ENCODE measurements at regions not wholly inside any gene's neighbourhood (a gene's known extent, or its start where the extent isn't known, plus 50 kb on each side); places are given as distances from the start of the nearest gene placed in this dataset.
"Not testable (repeated sequence)": the region's sequence is repeated elsewhere in the genome, so short reads cannot be mapped to it uniquely, and the experiment has no call there.

- WGBS: 80% methylated on average over 3 of the region's 3 CpGs
- Histone ChIP-seq H3K9me3 (ENCODE audit: control insufficient read depth in 4 of 4, low read length in 3 of 4) (no peaks in the 10 kb centered on the region), H3K27ac (ENCODE audit: low read depth in 1 of 2, low read length in 2 of 2) (no peak overlapping the region), H3K27me3 (ENCODE audit: control insufficient read depth in 4 of 4, insufficient read depth in 4 of 4, low read length in 3 of 4) (no peaks in the 10 kb centered on the region), H3K4me3 (ENCODE audit: low read depth in 1 of 3, low read length in 3 of 3) (no peak overlapping the region), H3K9ac (ENCODE audit: low read depth in 1 of 2, low read length in 2 of 2) (no peak overlapping the region), H3K36me3 (ENCODE audit: control insufficient read depth in 4 of 4, insufficient read depth in 3 of 4, low read depth in 1 of 4, low read length in 3 of 4) (no peaks in the 10 kb centered on the region), H3K4me1 (ENCODE audit: control insufficient read depth in 4 of 4, insufficient read depth in 4 of 4, low read length in 3 of 4) (no peaks in the 10 kb centered on the region)
- no peak for TF ChIP-seq RXRA (IDR thresholded peaks at IDR 0.05)
- TF ChIP-seq REST (IDR thresholded peaks at IDR 0.05): no peak
- TF ChIP-seq ATF3 (IDR thresholded peaks at IDR 0.05): no peak
- no peak for TF ChIP-seq RAD21 (IDR thresholded peaks at IDR 0.05)
- TF ChIP-seq FOXA1 (IDR thresholded peaks at IDR 0.05): no peak
- no peak for TF ChIP-seq HNF4G (IDR thresholded peaks at IDR 0.05)
- TF ChIP-seq HNF4A (conservative IDR thresholded peaks at IDR 0.05): no peak
- no peak for TF ChIP-seq MAX (IDR thresholded peaks at IDR 0.05)
- no peak for TF ChIP-seq EGR1 (IDR thresholded peaks at IDR 0.05; ENCODE audit: low read depth in 2 of 2)
- no peak for TF ChIP-seq TAF1 (conservative IDR thresholded peaks at IDR 0.05)
- no peak for DNase-seq (ENCODE audit: low spot score)
These were observed 235.1 kb downstream of the AEBP2 start for GRCh38 chr12:19674437-19674836.

- Histone ChIP-seq H3K27me3 (ENCODE audit: control insufficient read depth in 4 of 4, insufficient read depth in 4 of 4, low read length in 3 of 4) (no peaks in the 10 kb centered on the region), H3K9me3 (ENCODE audit: control insufficient read depth in 4 of 4, low read length in 3 of 4) (no peaks in the 10 kb centered on the region), H3K27ac (ENCODE audit: low read depth in 1 of 2, low read length in 2 of 2) (no peak overlapping the region), H3K4me1 (ENCODE audit: control insufficient read depth in 4 of 4, insufficient read depth in 4 of 4, low read length in 3 of 4) (no peaks in the 10 kb centered on the region), H3K4me3 (ENCODE audit: low read depth in 1 of 3, low read length in 3 of 3) (no peak overlapping the region), H3K9ac (ENCODE audit: low read depth in 1 of 2, low read length in 2 of 2) (no peak overlapping the region), H3K36me3 (ENCODE audit: control insufficient read depth in 4 of 4, insufficient read depth in 3 of 4, low read depth in 1 of 4, low read length in 3 of 4) (no peaks in the 10 kb centered on the region)
- no peak for DNase-seq (ENCODE audit: low spot score)
- TF ChIP-seq ATF3 (IDR thresholded peaks at IDR 0.05) (no peak), GABPA (IDR thresholded peaks at IDR 0.05 in 1 of 2, conservative IDR thresholded peaks at IDR 0.05 in 1 of 2) (no peak), TAF1 (conservative IDR thresholded peaks at IDR 0.05) (no peak), HNF4G (IDR thresholded peaks at IDR 0.05) (no peak)
- 85% methylated on average over 2 of the region's 2 CpGs for WGBS
These were observed 236.1 kb downstream of the AEBP2 start for GRCh38 chr12:19675361-19675760.

GRCh38 chr12:19678501-19678900 is 239.2 kb downstream of the AEBP2 start:
- not testable (repeated sequence) for H3K9ac ChIP-seq (ENCODE audit: low read depth in 1 of 2, low read length in 2 of 2); DNase-seq (ENCODE audit: low spot score); H3K36me3 ChIP-seq (ENCODE audit: control insufficient read depth in 4 of 4, insufficient read depth in 3 of 4, low read depth in 1 of 4, low read length in 3 of 4); H3K27me3 ChIP-seq (ENCODE audit: control insufficient read depth in 4 of 4, insufficient read depth in 4 of 4, low read length in 3 of 4); H3K27ac ChIP-seq (ENCODE audit: low read depth in 1 of 2, low read length in 2 of 2); H3K4me3 ChIP-seq (ENCODE audit: low read depth in 1 of 3, low read length in 3 of 3); H3K4me1 ChIP-seq (ENCODE audit: control insufficient read depth in 4 of 4, insufficient read depth in 4 of 4, low read length in 3 of 4); H3K9me3 ChIP-seq (ENCODE audit: control insufficient read depth in 4 of 4, low read length in 3 of 4)
- 84% methylated on average over 3 of the region's 3 CpGs for WGBS
